HEK293 (cell line): ENCODE measurements at regions not wholly inside any gene's neighbourhood (a gene's known extent, or its start where the extent isn't known, plus 50 kb on each side); places are given as distances from the start of the nearest gene placed in this dataset.
A peak's percentile ranks its signal among the peaks of the same experiment; 100 is the strongest.

Experiments
- CTCF ChIA-PET: fragments of 350-600 bp; formaldehyde crosslinking; extraction: SDS; loops from one replicate; lab custom pipeline; 2021; ENCODE audit warnings: antibody characterized with exemption; lab: Yijun Ruan, JAX
- POLR2A ChIA-PET: fragments of 300-600 bp; formaldehyde crosslinking; extraction: SDS; loops from one replicate; lab custom pipeline; 2020; ENCODE audit warnings: antibody characterized with exemption, inconsistent platforms; lab: Yijun Ruan, JAX
- H3K27ac ChIP-seq: fragments of 200-500 bp; sonication (Bioruptor generic); 2 replicates; pipeline ENCODE4 v1.5.1; 2014; ENCODE audit warnings: low read depth, low read length, control low read depth, inconsistent platforms; ENCODE audit errors: extremely low read depth
- H3K36me3 ChIP-seq, 2 experiments: fragments of 200-500 bp in 1 of 2; sonication (Bioruptor generic) in 1 of 2; 1 replicate in 1 of 2; 2 replicates in 1 of 2; pipeline ENCODE4 v1.5.1; 2014 to 2017; ENCODE audit warnings: inconsistent platforms in 2 of 2, low read length in 2 of 2; ENCODE audit not compliant: control insufficient read depth in 2 of 2, insufficient read depth in 1 of 2
- H3K4me1 ChIP-seq: fragments of 200-500 bp; sonication (Bioruptor generic); 2 replicates; pipeline ENCODE4 v1.5.1; 2014; ENCODE audit warnings: mild to moderate bottlenecking, low read length, inconsistent platforms; ENCODE audit not compliant: control insufficient read depth, insufficient read depth
- H3K4me3 ChIP-seq: 2 replicates; pipeline ENCODE4 v1.5.1; 2011; ENCODE audit warnings: low read depth, mild to moderate bottlenecking, control low read depth, low read length, moderate library complexity
- H3K9me3 ChIP-seq: fragments of 200-500 bp; sonication (Bioruptor generic); 2 replicates; pipeline ENCODE4 v1.5.1; 2014; ENCODE audit warnings: low read depth, low read length, inconsistent platforms; ENCODE audit not compliant: control insufficient read depth, insufficient read depth
- CTCF ChIP-seq: fragments of 450-650 bp; formaldehyde crosslinking; IDR thresholded peaks from 2 replicates; pipeline ENCODE4 v1.5.1; 2016; ENCODE audit warnings: missing biosample characterization, missing genetic modification characterization
- MZF1 ChIP-seq: fragments of 450-650 bp; formaldehyde crosslinking; IDR thresholded peaks from 2 replicates; pipeline ENCODE4 v1.5.1; 2017; ENCODE audit warnings: missing biosample characterization, missing genetic modification characterization, borderline replicate concordance
- REST ChIP-seq: fragments of 450-650 bp; formaldehyde crosslinking; IDR thresholded peaks from 2 replicates; pipeline ENCODE4 v1.5.1; 2016; ENCODE audit warnings: missing biosample characterization, missing genetic modification characterization
- ZBTB11 ChIP-seq: fragments of 450-650 bp; formaldehyde crosslinking; conservative IDR thresholded peaks from 2 replicates; pipeline ENCODE4 v1.5.1; 2016; ENCODE audit warnings: low read depth, missing biosample characterization, missing genetic modification characterization
- ZBTB7A ChIP-seq: fragments of 450-650 bp; formaldehyde crosslinking; IDR thresholded peaks from 2 replicates; pipeline ENCODE4 v1.5.1; 2016; ENCODE audit warnings: low read depth, missing biosample characterization, missing genetic modification characterization
- ZNF146 ChIP-seq: fragments of 450-650 bp; formaldehyde crosslinking; IDR thresholded peaks from 2 replicates; pipeline ENCODE4 v1.5.1; 2016; ENCODE audit warnings: missing biosample characterization, missing genetic modification characterization
- ZNF311 ChIP-seq: fragments of 450-650 bp; formaldehyde crosslinking; IDR thresholded peaks from 2 replicates; pipeline ENCODE4 v1.5.1; 2017; ENCODE audit warnings: missing biosample characterization, missing genetic modification characterization, borderline replicate concordance
- ZNF354C ChIP-seq: fragments of 450-650 bp; formaldehyde crosslinking; IDR thresholded peaks from 2 replicates; pipeline ENCODE4 v1.5.1; 2016; ENCODE audit warnings: missing biosample characterization, missing genetic modification characterization, low read depth, borderline replicate concordance
- ZNF513 ChIP-seq: fragments of 450-650 bp; IDR thresholded peaks from 2 replicates; pipeline ENCODE4 v1.5.1; 2018; ENCODE audit warnings: missing biosample characterization, missing genetic modification characterization
- ZNF701 ChIP-seq: fragments of 450-650 bp; formaldehyde crosslinking; IDR thresholded peaks from 2 replicates; pipeline ENCODE4 v1.5.1; 2016; ENCODE audit warnings: missing biosample characterization, missing genetic modification characterization
- ZNF76 ChIP-seq: fragments of 450-650 bp; formaldehyde crosslinking; IDR thresholded peaks from 2 replicates; pipeline ENCODE4; 2016; ENCODE audit warnings: low read depth, missing biosample characterization, missing genetic modification characterization, borderline replicate concordance
- ZNF830 ChIP-seq: fragments of 450-650 bp; IDR thresholded peaks from 2 replicates; pipeline ENCODE4 v1.5.0; 2018; ENCODE audit warnings: missing biosample characterization, missing genetic modification characterization, low read depth, mild to moderate bottlenecking, moderate library complexity
- ZSCAN23 ChIP-seq: fragments of 450-650 bp; formaldehyde crosslinking; IDR thresholded peaks from 2 replicates; pipeline ENCODE4 v1.5.1; 2016; ENCODE audit warnings: missing biosample characterization, missing genetic modification characterization
- TF ChIP-seq, protein P1 (sequence below): fragments of 450-650 bp; formaldehyde crosslinking; IDR thresholded peaks from 2 replicates; pipeline ENCODE4 v1.5.1; 2016; ENCODE audit warnings: missing biosample characterization, missing genetic modification characterization

- H3K27ac ChIP-seq, result no peak overlapping the region
- H3K4me1 ChIP-seq, result no peaks in the 10 kb centered on the region
- ChIA-PET POLR2A (no interaction called here), CTCF (no interaction called here)
- no peaks in the 10 kb centered on the region for H3K9me3 ChIP-seq
- no peak overlapping the region for H3K4me3 ChIP-seq
- H3K36me3 ChIP-seq, result no peaks in the 10 kb centered on the region
- TF ChIP-seq REST (tag by site-specific recombination), result peak; percentile 57; the same call in 1 of the 2 replicates
- TF ChIP-seq MZF1 (tag by site-specific recombination), result no peak
Observed at GRCh38 chr4:19531906-19532848, 719.5 kb upstream of the SLIT2 start.

DNA sequence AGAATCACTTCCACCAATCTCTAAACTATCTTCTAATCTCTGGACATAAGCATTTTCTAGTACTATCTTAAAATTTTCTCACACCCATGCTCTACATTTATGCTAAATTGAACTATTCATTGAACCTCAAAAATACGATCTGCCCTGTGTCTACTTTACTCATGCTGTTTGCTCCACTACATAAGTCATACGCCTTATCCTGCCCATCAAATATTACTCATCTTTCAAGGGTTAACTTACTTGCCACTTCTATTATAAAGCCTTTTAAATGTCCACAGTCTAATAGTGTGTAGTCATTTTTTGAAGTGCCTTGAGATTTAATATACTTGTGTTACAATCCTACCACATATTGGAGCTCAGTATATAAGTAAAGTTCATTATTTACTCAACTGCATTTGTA is 727.7 kb upstream of the SLIT2 start:
- no peaks in the 10 kb centered on the region for H3K4me1 ChIP-seq
- CTCF ChIA-PET, result no interaction called here
- H3K9me3 ChIP-seq, result no peaks in the 10 kb centered on the region
- no peak for TF ChIP-seq ZNF311
- no peak for TF ChIP-seq ZBTB7A (tag by site-specific recombination)
- no peak for TF ChIP-seq ZNF830 (tag by site-specific recombination)
- no peak for TF ChIP-seq ZNF513 (tag by site-specific recombination)
- no peak for TF ChIP-seq ZNF354C
- no peak for TF ChIP-seq CTCF
- no peak for TF ChIP-seq ZNF76
- no peak for TF ChIP-seq ZNF701 (tag by site-specific recombination)
- no peak for TF ChIP-seq ZBTB11 (tag by site-specific recombination)
- TF ChIP-seq, protein P1, sequence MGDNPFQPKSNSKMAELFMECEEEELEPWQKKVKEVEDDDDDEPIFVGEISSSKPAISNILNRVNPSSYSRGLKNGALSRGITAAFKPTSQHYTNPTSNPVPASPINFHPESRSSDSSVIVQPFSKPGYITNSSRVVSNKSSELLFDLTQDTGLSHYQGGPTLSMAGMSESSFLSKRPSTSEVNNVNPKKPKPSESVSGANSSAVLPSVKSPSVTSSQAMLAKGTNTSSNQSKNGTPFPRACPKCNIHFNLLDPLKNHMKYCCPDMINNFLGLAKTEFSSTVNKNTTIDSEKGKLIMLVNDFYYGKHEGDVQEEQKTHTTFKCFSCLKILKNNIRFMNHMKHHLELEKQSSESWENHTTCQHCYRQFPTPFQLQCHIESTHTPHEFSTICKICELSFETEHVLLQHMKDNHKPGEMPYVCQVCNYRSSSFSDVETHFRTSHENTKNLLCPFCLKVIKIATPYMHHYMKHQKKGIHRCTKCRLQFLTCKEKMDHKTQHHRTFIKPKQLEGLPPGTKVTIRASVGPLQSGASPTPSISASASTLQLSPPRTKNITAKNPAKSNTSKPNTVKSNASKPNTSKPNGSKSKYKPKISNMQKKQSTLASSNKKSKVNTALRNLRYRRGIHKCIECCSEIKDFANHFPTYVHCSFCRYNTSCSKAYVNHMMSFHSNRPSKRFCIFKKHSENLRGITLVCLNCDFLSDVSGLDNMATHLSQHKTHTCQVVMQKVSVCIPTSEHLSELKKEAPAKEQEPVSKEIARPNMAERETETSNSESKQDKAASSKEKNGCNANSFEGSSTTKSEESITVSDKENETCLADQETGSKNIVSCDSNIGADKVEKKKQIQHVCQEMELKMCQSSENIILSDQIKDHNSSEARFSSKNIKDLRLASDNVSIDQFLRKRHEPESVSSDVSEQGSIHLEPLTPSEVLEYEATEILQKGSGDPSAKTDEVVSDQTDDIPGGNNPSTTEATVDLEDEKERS (tag by site-specific recombination), result no peak
- TF ChIP-seq ZNF146 (tag by site-specific recombination), result no peak
- TF ChIP-seq ZSCAN23, result no peak
- no peak overlapping the region for H3K27ac ChIP-seq
- H3K4me3 ChIP-seq, result no peak overlapping the region
- POLR2A ChIA-PET, result no interaction called here
- H3K36me3 ChIP-seq, result no peaks in the 10 kb centered on the region
